Lung microvascular endothelial cell (primary cell): ENCODE measurements at regions not wholly inside any gene's neighbourhood (a gene's known extent, or its start where the extent isn't known, plus 50 kb on each side); places are given as distances from the start of the nearest gene placed in this dataset.

ENCODE experiments used
- DNase-seq, 2 donors: peaks; one replicate each; pipeline versions ENCODE4 v3.0.0 to v3.0.0-alpha.2; 2010; ENCODE audit warnings: low read depth in 2 of 2

GRCh38 chr11:95486466-95486865 is 255.5 kb upstream of the SESN3 start:
- DNase-seq = no peak

GRCh38 chr11:95485115-95485900 is 254.3 kb upstream of the SESN3 start:
- DNase-seq = no peak

GRCh38 chr11:95483339-95483738 is 252.3 kb upstream of the SESN3 start:
- DNase-seq = no peak

GRCh38 chr11:95478003-95478402 is 247.0 kb upstream of the SESN3 start:
- no peak for DNase-seq

GRCh38 chr11:95469258-95469657 is 238.3 kb upstream of the SESN3 start:
- no peak for DNase-seq

- DNase-seq = no peak
Measured at GRCh38 chr11:95466416-95466815, 235.4 kb upstream of the SESN3 start.

GRCh38 chr11:95465887-95466286 is 234.9 kb upstream of the SESN3 start:
- DNase-seq = peak in 1 of 2 donors; percentile 14

- DNase-seq = no peak
Measured at GRCh38 chr11:95461858-95462257, 230.9 kb upstream of the SESN3 start.

GRCh38 chr11:95461348-95461747 is 230.3 kb upstream of the SESN3 start:
- no peak for DNase-seq

- DNase-seq = no peak
Measured at GRCh38 chr11:95459291-95460042, 228.5 kb upstream of the SESN3 start.

- DNase-seq = peak; percentile 24 to 26
Measured at GRCh38 chr11:95456714-95457491, 225.9 kb upstream of the SESN3 start.

- no peak for DNase-seq
Measured at GRCh38 chr11:95455228-95455970, 224.4 kb upstream of the SESN3 start.

GRCh38 chr11:95453616-95454171 is 222.7 kb upstream of the SESN3 start:
- peak in 1 of 2 donors; percentile 49 for DNase-seq

- DNase-seq = peak in 1 of 2 donors; percentile 42
Measured at GRCh38 chr11:95451682-95452081, 220.7 kb upstream of the SESN3 start.

GRCh38 chr11:95451261-95451660 is 220.3 kb upstream of the SESN3 start:
- DNase-seq = peak in 1 of 2 donors; percentile 69

- DNase-seq = peak; percentile 27 to 42
Measured at GRCh38 chr11:95450547-95451123, 219.6 kb upstream of the SESN3 start.

GRCh38 chr11:95445746-95446333 is 214.8 kb upstream of the SESN3 start:
- DNase-seq = no peak

- no peak for DNase-seq
Measured at GRCh38 chr11:95444309-95445241, 213.6 kb upstream of the SESN3 start.

GRCh38 chr11:95443386-95443785 is 212.4 kb upstream of the SESN3 start:
- DNase-seq = no peak
